Suppressor macrophage treated with lipopolysaccharide for 4 hours (primary cell): ENCODE measurements at regions not wholly inside any gene's neighbourhood (a gene's known extent, or its start where the extent isn't known, plus 50 kb on each side); places are given as distances from the start of the nearest gene placed in this dataset.
"Not testable (repeated sequence)": the region's sequence is repeated elsewhere in the genome, so short reads cannot be mapped to it uniquely, and the experiment has no call there.

Source experiments
- DNase-seq: peaks from one replicate; pipeline ENCODE4 v3.0.0-alpha.2; 2020

DNA sequence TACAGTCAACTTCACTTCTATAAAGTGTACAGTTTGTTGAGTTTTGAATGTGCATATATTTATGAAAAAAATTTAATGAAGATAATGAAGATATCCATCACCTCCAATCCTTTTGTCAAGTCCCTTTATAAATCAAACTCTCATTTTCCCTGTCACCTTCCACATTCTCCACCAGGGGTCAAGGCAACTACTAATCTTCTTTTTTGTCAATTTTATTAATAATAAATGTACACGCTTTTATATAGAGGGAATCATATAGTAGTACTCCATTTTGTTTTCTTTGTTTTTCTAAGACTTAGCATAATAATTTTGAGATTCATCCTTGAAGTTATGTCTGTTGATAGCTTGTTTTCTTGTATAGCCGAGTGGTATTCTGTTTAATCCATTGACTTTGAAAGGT, 1594.2 kb upstream of the PRMT6 start:
- no peak for DNase-seq

DNA sequence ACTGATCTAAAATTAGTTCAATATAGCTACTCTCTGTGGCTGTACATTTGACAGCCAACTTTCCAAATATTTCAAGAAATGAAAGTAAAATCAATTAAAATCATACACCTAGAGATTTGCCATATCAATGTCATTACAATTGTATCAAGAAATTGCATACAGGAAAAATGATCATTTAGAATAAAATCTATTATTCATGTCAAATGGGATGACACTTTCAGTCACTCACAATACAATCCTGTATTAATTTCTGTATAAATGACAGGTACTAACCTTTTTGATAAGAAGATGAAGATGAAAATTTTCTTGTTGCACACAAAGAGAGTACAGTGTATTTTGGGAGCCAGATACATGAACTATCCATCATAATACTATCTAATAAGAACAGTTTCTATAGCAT, 1588.9 kb upstream of the PRMT6 start:
- no peak for DNase-seq

- not testable (repeated sequence) for DNase-seq
These were observed 1585.9 kb upstream of the PRMT6 start for GRCh38 chr1:105470541-105470940.

- DNase-seq = no peak
These were observed 1573.0 kb upstream of the PRMT6 start for GRCh38 chr1:105483436-105483835.

GRCh38 chr1:105485207-105485606, 1571.3 kb upstream of the PRMT6 start:
- DNase-seq = no peak

- no peak for DNase-seq
These were observed 1563.6 kb upstream of the PRMT6 start for GRCh38 chr1:105492921-105493320.

DNA sequence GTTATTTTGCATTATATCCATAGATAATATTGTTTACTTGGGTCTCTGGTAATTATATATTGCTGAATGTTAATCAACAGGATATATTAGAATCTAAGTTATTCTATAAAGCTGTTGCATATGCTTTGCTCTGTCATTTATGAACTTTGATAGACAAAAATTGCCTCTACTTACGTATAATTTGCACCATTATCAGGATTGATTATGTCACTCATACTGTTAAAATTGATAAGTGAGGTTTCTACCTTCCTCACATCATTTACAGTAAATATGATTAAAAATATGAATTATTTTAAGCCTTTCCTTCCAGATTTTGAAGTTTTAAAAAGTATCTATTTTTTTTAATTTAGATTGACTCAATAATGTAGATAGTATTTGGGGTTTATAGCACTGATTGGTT, 1540.4 kb upstream of the PRMT6 start:
- no peak for DNase-seq

GRCh38 chr1:105533996-105534395, 1522.5 kb upstream of the PRMT6 start:
- no peak for DNase-seq

DNA sequence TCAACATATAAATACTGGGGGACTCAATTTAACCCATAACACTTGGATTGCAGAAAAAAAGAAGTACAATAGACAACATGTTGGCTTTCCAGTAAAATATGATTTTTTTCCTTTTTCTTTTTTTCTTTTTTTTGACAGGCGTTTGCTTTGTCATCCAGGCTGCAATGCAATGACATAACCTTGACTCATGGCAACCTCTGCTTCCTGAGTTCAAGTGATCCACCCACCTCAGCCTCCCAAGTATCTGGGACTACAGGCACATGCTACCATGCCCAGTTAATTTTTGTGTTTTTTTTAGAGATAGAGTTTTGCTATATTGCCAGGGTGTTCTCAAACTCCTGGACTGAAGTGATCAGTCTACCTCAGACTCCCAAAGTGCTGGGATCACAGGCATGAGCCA, 1512.0 kb upstream of the PRMT6 start:
- no peak for DNase-seq

DNA sequence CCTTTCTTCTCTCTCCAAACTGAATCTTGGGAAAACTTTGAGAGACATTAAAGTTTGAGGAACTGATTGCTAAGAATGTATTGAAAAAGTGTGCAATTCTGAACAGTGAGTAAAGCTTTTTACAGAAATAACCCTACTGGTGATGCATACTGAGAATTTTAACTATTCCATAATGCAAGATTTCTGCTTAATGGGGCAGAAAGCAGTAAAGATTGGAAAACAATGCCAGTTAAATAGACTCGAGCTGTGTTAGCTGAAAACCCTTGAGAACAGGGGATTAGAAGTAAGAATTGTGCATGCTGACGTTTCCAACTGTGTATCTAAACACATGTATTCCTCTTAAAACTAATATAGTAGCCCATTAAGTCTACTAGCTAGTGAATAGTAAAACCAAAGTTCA, 1500.2 kb upstream of the PRMT6 start:
- no peak for DNase-seq

- no peak for DNase-seq
These were observed 1498.5 kb upstream of the PRMT6 start for GRCh38 chr1:105558023-105558422.

GRCh38 chr1:105565006-105565405, 1491.5 kb upstream of the PRMT6 start:
- no peak for DNase-seq

- DNase-seq = no peak
These were observed 1470.7 kb upstream of the PRMT6 start for GRCh38 chr1:105585791-105586190.

DNA sequence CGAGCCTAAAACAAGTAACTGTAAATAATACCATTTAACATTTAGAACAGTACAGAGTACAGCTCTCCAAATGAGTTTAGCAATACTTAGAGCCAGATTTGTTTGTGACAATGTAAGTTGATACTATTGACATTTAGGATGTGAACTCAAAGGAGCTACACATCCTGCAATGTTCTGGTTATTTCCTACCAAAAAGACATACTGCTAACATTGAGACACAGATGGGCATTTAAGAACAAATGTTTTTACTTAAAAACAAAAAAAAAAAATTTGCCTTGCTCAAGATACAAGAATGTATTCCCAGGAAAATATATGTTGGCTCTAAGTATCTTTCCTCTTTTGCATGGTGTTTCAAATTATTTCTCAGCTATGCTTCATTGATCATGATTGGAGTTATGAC, 1464.8 kb upstream of the PRMT6 start:
- no peak for DNase-seq

DNA sequence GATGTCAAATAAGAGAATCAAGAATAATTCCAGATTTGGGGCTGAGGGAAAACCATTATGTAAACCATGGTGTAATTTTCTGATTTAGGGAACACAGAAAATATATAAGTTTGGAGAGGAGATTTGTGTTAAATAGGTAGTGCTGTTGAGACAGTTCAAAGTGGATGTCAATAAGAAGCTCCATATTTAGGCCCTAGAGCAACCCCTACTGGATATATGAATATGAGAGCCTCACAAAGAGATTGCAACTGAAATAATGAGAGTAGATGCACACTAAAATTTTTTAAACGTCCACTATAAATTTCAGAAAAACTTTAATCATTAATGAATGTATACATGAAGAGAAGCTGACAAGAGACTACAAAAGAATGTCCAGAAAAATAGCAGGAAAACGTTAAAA, 1447.8 kb upstream of the PRMT6 start:
- no peak for DNase-seq

DNA sequence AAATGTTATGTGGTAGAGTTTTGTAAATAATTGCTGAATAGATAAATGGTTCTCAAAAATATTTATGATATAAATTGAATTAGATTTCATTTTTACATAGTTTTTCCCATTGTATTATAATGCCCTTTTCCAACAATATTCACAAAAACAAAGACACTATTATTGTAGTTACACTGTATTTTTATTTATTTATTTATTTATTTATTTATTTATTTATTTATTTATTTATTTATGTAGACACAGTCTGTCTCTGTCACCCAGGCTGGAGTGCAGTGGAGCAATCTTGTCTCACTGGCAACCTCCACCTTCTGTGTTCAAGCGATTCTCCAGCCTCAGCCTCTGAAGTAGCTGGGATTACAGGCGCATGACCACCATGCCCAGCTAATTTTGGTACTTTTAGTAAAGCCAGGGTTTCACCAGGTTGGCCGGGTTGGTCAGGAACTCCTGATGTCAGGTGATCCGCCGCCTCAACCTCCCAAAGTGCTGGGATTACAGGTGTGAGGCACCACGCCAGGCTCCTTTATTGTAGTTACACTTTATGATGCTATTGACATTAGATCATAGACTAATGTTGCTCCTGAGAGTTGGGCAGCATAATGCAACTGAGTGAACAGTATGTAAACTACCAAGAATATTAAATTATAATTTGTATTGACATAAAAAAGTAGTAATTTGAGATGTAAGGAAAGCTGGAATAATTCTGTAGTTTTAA, 1430.0 kb upstream of the PRMT6 start:
- DNase-seq = no peak

DNA sequence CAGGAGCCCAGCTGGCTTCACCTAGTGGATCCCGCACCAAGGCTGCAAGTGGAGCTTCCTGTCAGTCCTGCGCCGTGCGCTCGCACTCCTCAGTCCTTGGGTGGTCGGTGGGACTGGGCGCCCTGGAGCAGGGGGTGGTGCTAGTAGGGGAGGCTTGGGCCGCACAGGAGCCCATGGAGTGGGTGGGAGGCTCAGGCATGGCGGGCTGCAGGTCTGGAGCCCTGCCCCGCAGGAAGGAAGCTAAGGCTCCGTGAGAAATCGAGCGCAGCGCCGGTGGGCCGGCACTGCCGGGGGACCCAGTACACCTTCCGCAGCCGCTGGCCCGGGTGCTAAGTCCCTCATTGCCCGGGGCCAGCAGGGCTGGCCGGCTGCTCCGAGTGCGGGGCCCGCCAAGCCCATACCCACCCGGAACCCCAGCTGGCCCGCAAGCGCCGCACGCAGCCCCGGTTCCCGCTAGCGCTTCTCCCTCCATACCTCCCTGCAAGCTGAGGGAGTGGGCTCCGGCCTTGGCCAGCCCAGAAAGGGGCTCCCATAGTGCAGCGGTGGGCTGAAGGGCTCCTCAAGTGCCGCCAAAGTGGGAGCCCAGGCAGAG, 1425.2 kb upstream of the PRMT6 start:
- DNase-seq = not testable (repeated sequence)

GRCh38 chr1:105632342-105633196, 1423.9 kb upstream of the PRMT6 start:
- DNase-seq = no peak

DNA sequence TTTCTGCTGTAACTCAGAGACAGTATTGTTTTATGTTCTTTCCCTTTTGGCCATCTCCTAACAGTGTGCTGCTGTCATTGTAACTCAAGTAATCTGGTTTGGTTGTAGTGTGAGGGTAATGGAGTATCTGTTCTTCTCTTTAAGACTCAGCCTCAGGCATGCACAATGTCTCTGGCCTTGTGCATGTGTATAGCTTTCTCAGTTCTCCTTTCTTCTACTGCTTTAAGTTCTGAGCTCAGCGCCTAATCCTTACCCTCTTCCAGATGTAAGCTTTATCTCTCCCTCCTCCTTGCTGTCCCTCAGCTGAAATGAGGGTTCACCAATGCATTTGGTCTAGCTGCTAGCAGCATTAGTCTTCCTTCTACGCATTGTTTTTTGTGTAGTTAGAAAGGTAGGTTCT, 1420.4 kb upstream of the PRMT6 start:
- DNase-seq = no peak

DNA sequence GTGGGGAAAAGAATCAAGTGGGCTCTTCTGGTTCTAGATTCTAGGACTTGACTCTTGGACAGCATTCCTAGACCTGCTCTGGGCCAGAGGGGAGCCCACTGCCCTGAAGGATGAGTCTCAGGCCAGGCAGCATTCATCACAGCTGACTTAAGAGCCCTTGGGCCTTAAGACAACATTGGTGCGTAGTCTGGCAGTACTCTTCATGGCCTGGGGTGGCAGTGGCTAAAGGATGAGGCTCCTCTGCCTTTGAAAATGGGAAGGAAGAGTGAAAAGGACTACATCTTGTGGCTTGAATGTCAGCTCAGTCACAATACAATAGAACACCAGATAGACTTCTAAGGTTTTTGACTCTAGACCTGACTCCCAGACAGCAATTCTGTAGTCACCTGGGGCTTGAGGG, 1415.1 kb upstream of the PRMT6 start:
- no peak for DNase-seq

- DNase-seq = no peak
These were observed 1404.4 kb upstream of the PRMT6 start for GRCh38 chr1:105652109-105652508.

DNA sequence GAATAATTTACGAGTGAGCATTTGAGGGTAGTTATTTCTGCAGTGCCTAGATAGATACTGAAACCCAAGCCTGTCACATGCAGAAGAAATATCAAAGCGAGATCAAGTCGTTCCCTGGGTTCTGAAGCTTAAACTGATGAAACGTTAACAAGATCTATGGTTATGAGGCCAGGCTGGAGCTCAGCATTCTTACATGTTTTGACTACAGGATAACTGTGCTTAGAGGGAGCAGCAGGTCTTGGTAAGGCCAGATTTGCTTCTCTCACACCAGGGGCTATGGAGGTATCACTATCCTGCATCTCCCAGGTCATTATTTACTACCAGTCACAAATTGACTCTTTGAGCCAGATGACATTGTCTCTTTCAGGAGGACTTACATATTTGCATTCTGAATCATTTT, 1401.4 kb upstream of the PRMT6 start:
- DNase-seq = no peak

GRCh38 chr1:105664495-105664894, 1392.0 kb upstream of the PRMT6 start:
- DNase-seq = no peak

DNA sequence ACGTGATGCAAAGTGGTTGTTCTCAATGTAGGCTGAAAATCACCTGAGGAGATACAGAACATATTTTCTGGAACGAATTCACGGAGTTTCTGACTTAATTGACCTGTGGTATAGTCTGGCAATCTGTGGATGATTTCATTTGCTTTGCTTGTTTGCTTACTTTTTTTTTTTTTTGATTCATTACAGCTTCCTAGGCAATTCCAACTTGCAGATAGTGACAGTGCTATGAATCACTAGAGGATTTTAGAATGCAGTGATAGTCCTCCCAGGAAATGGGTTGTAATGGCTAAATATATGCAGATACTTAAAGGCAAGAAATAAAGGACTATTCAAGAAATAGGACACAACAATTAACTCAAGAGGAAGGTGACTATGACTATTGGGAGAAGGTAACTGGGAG, 1378.1 kb upstream of the PRMT6 start:
- DNase-seq = no peak
